H9 (cell line): ENCODE measurements at regions not wholly inside any gene's neighbourhood (a gene's known extent, or its start where the extent isn't known, plus 50 kb on each side); places are given as distances from the start of the nearest gene placed in this dataset.

Source experiments
- DNase-seq: peaks from one replicate; pipeline ENCODE4 v3.0.0-alpha.2; 2017
- H2AFZ ChIP-seq: one replicate; pipeline ENCODE4 v1.6.1; 2013; ENCODE audit warnings: mild to moderate bottlenecking, low read length, control low read depth, moderate library complexity
- H2AK5ac ChIP-seq: 2 replicates; pipeline ENCODE4 v1.6.1; 2013; ENCODE audit warnings: low read length, control low read depth, mixed read lengths; ENCODE audit not compliant: insufficient read length
- H2BK120ac ChIP-seq: one replicate; pipeline ENCODE4 v1.6.1; 2013; ENCODE audit warnings: low read depth, mild to moderate bottlenecking, low read length, control low read depth, inconsistent platforms; ENCODE audit not compliant: poor library complexity, severe bottlenecking
- H2BK12ac ChIP-seq: 2 replicates; pipeline ENCODE4 v1.6.1; 2013; ENCODE audit warnings: low read length, control low read depth, mixed read lengths, low read depth; ENCODE audit not compliant: insufficient read length
- H2BK15ac ChIP-seq: 2 replicates; pipeline ENCODE4 v1.6.1; 2013; ENCODE audit warnings: low read depth, low read length, control low read depth
- H2BK20ac ChIP-seq: one replicate; pipeline ENCODE4 v1.6.1; 2013; ENCODE audit warnings: low read depth, mild to moderate bottlenecking, low read length, control low read depth, inconsistent platforms; ENCODE audit not compliant: poor library complexity, severe bottlenecking
- H2BK5ac ChIP-seq: 2 replicates; pipeline ENCODE4 v1.6.1; 2013; ENCODE audit warnings: low read length, control low read depth, mixed read lengths; ENCODE audit not compliant: insufficient read length
- H3K14ac ChIP-seq: 2 replicates; pipeline ENCODE4 v1.6.1; 2013; ENCODE audit warnings: low read length, control low read depth; ENCODE audit not compliant: insufficient read depth
- H3K18ac ChIP-seq: 2 replicates; pipeline ENCODE4 v1.6.1; 2013; ENCODE audit warnings: low read depth, mild to moderate bottlenecking, mixed read lengths, low read length, control low read depth; ENCODE audit not compliant: insufficient read length
- H3K23ac ChIP-seq: 2 replicates; pipeline ENCODE4 v1.6.1; 2013; ENCODE audit warnings: low read length, control low read depth, mixed read lengths, low read depth; ENCODE audit not compliant: insufficient read length
- H3K23me2 ChIP-seq: 2 replicates; pipeline ENCODE4 v1.6.1; 2013; ENCODE audit warnings: low read depth, mild to moderate bottlenecking, mixed read lengths, low read length, control low read depth; ENCODE audit not compliant: insufficient read length, poor library complexity, severe bottlenecking
- H3K27ac ChIP-seq: 2 replicates; pipeline ENCODE4 v1.5.1; 2013; ENCODE audit warnings: low read length, control low read depth, mixed read lengths, low read depth; ENCODE audit not compliant: insufficient read length
- H3K27me3 ChIP-seq: 2 replicates; pipeline ENCODE4 v1.6.1; 2013; ENCODE audit warnings: low read length, control low read depth, inconsistent platforms; ENCODE audit not compliant: insufficient read depth
- H3K4ac ChIP-seq: 2 replicates; pipeline ENCODE4 v1.6.1; 2013; ENCODE audit warnings: low read depth, mild to moderate bottlenecking, control low read depth, inconsistent platforms, low read length, moderate library complexity
- H3K4me1 ChIP-seq: 2 replicates; pipeline ENCODE4 v1.6.1; 2013; ENCODE audit warnings: low read length, control low read depth, inconsistent platforms; ENCODE audit not compliant: insufficient read depth
- H3K4me2 ChIP-seq: 2 replicates; pipeline ENCODE4 v1.6.1; 2013; ENCODE audit warnings: low read length, control low read depth, mixed read lengths; ENCODE audit not compliant: insufficient read length, insufficient read depth
- H3K56ac ChIP-seq: 2 replicates; pipeline ENCODE4 v1.6.1; 2013; ENCODE audit warnings: low read depth, mild to moderate bottlenecking, mixed read lengths, low read length, control low read depth; ENCODE audit not compliant: insufficient read length
- H3K79me1 ChIP-seq: 2 replicates; pipeline ENCODE4 v1.6.1; 2013; ENCODE audit warnings: low read depth, mild to moderate bottlenecking, moderate library complexity, low read length, control low read depth, inconsistent platforms; ENCODE audit not compliant: insufficient read depth, poor library complexity, severe bottlenecking
- H3K79me2 ChIP-seq: 2 replicates; pipeline ENCODE4 v1.6.1; 2013; ENCODE audit warnings: low read length, control low read depth, inconsistent platforms; ENCODE audit not compliant: insufficient read depth
- H3K9ac ChIP-seq: 2 replicates; pipeline ENCODE4 v1.6.1; 2013; ENCODE audit warnings: low read length, control low read depth, mixed read lengths; ENCODE audit not compliant: insufficient read length; ENCODE audit errors: extremely low read depth
- H3K9me3 ChIP-seq: one replicate; pipeline ENCODE4 v1.6.1; 2013; ENCODE audit warnings: low read depth, low read length, inconsistent platforms; ENCODE audit not compliant: control insufficient read depth
- H3T11ph ChIP-seq: one replicate; pipeline ENCODE4 v1.6.1; 2013; ENCODE audit warnings: mild to moderate bottlenecking, low read length, control low read depth, inconsistent platforms
- H4K20me1 ChIP-seq: one replicate; pipeline ENCODE4 v1.6.1; 2013; ENCODE audit not compliant: control insufficient read depth, insufficient read length, insufficient read depth
- H4K5ac ChIP-seq: 2 replicates; pipeline ENCODE4 v1.6.1; 2013; ENCODE audit warnings: low read depth, mild to moderate bottlenecking, mixed read lengths, low read length, control low read depth; ENCODE audit not compliant: insufficient read length
- H4K8ac ChIP-seq: replicated peaks from 2 replicates; pipeline ENCODE4 v1.6.1; 2013; ENCODE audit warnings: low read length, control low read depth, mixed read lengths, low read depth; ENCODE audit not compliant: insufficient read length
- H4K91ac ChIP-seq: 2 replicates; pipeline ENCODE4 v1.6.1; 2013; ENCODE audit warnings: low read depth, mild to moderate bottlenecking, moderate library complexity, mixed read lengths, low read length, control low read depth; ENCODE audit not compliant: insufficient read length
- H3K27ac Mint-ChIP-seq, 3 experiments: 2 replicates in 2 of 3; 3 replicates in 1 of 3; pipeline ENCODE4 v1.8.0; 2020 to 2021; ENCODE audit warnings: mixed read lengths in 3 of 3, mild to moderate bottlenecking in 1 of 3, moderate library complexity in 1 of 3
- H3K27me3 Mint-ChIP-seq: 2 replicates; pipeline ENCODE4 v1.8.0; 2021; ENCODE audit warnings: low read depth, mild to moderate bottlenecking, moderate library complexity, mixed read lengths
- H3K36me3 Mint-ChIP-seq, 3 experiments: 2 replicates in 2 of 3; 3 replicates in 1 of 3; pipeline ENCODE4 v1.8.0; 2020 to 2021; ENCODE audit warnings: low read depth in 3 of 3, mixed read lengths in 3 of 3; ENCODE audit not compliant: insufficient read depth in 1 of 3
- H3K4me1 Mint-ChIP-seq, 2 experiments: 2 replicates each; pipeline ENCODE4 v1.8.0; 2020; ENCODE audit warnings: mixed read lengths in 2 of 2
- H3K4me3 Mint-ChIP-seq, 2 experiments: 2 replicates in 1 of 2; 3 replicates in 1 of 2; pipeline ENCODE4 v1.8.0; 2020 to 2021; ENCODE audit warnings: mild to moderate bottlenecking in 2 of 2, mixed read lengths in 2 of 2, moderate library complexity in 1 of 2
- H3K9me3 Mint-ChIP-seq, 2 experiments: 2 replicates in 1 of 2; 3 replicates in 1 of 2; pipeline ENCODE4 v1.8.0; 2020; ENCODE audit warnings: mild to moderate bottlenecking in 2 of 2, mixed read lengths in 2 of 2, moderate library complexity in 1 of 2
- CTCF ChIP-seq: fragments of 200-600 bp; sonication (generic); conservative IDR thresholded peaks from 3 replicates; pipeline ENCODE4 v1.8.0; 2021; ENCODE audit warnings: antibody characterized with exemption, mild to moderate bottlenecking
- WGBS: extraction: QIAGEN DNeasy Blood & Tissue Kit; methylation state at CpG from one replicate; pipeline ENCODE4 v1.1.7; 2013; ENCODE audit warnings: missing lambda C conversion rate, low lambda C conversion rate, mixed read lengths; ENCODE audit not compliant: insufficient read length; ENCODE audit errors: extremely low coverage; 5-methylcytosine and 5-hydroxymethylcytosine counted together

- Histone ChIP-seq H2AFZ (no peak overlapping the region), H2BK15ac (no peak overlapping the region), H2BK5ac (no peak overlapping the region), H4K8ac (no peak overlapping the region), H3K23me2 (no peaks in the 10 kb centered on the region), H3K27me3 (no peaks in the 10 kb centered on the region), H3K79me2 (no peaks in the 10 kb centered on the region), H4K91ac (no peak overlapping the region), H3K4ac (no peak overlapping the region), H3T11ph (no peak overlapping the region), H2AK5ac (no peak overlapping the region), H4K5ac (no peak overlapping the region), H3K23ac (no peak overlapping the region), H3K79me1 (no peaks in the 10 kb centered on the region), H3K9me3 (no peaks in the 10 kb centered on the region), H3K9ac (no peak overlapping the region), H2BK12ac (no peak overlapping the region), H2BK120ac (no peak overlapping the region), H2BK20ac (no peak overlapping the region), H3K14ac (no peak overlapping the region), H4K20me1 (no peaks in the 10 kb centered on the region), H3K4me1 (no peaks in the 10 kb centered on the region), H3K56ac (no peak overlapping the region), H3K4me2 (no peak overlapping the region), H3K27ac (no peak overlapping the region), H3K18ac (no peak overlapping the region)
- WGBS = no CpG with 5 or more reads among the region's 1 CpG
- DNase-seq = no peak
- no peaks in the 10 kb centered on the region for H3K27me3 Mint-ChIP-seq
- H3K4me1 Mint-ChIP-seq = no peaks in the 10 kb centered on the region; a peak in 1 of 4 replicates
- no peak overlapping the region for H3K27ac Mint-ChIP-seq
- peaks cover 0 to 2% of the 10 kb centered on the region in 2 experiments; a peak in 2 of 5 replicates for H3K9me3 Mint-ChIP-seq
- 0 out of 7 replicates have a peak, but pooled peaks cover 0 to 2% (median 0%) of the 10 kb centered on the region in 3 experiments for H3K36me3 Mint-ChIP-seq
- no peak for TF ChIP-seq CTCF
- H3K4me3 Mint-ChIP-seq = no peak overlapping the region
Measured at GRCh38 chr13:88068316-88068715, 397.1 kb downstream of the SLITRK5 start.
